T-helper 17 cell (primary cell): ENCODE measurements at regions not wholly inside any gene's neighbourhood (a gene's known extent, or its start where the extent isn't known, plus 50 kb on each side); places are given as distances from the start of the nearest gene placed in this dataset.
"Not testable (repeated sequence)": the region's sequence is repeated elsewhere in the genome, so short reads cannot be mapped to it uniquely, and the experiment has no call there.

ENCODE experiments used
- ATAC-seq: fragments of 150-1000 bp; cut with Tn5 transposase; 2 replicates; pipeline ENCODE4 v1.10.0; 2021; ENCODE audit warnings: mild to moderate bottlenecking, moderate library complexity
- DNase-seq, 3 donors: peaks; one replicate each; pipeline versions ENCODE4 v3.0.0 to v3.0.0-alpha.2; 2020 to 2021
- H3K9me3 ChIP-seq: one replicate; pipeline ENCODE4 v1.7.0; 2013; ENCODE audit warnings: low read length, mild to moderate bottlenecking; ENCODE audit not compliant: control insufficient read depth, poor library complexity, severe bottlenecking
- H3K27ac Mint-ChIP-seq: one replicate; pipeline ENCODE4 v1.8.0; 2022; ENCODE audit warnings: mild to moderate bottlenecking, moderate library complexity, mixed read lengths
- H3K27me3 Mint-ChIP-seq: one replicate; pipeline ENCODE4 v1.8.0; 2022; ENCODE audit warnings: mixed read lengths
- H3K36me3 Mint-ChIP-seq: one replicate; pipeline ENCODE4 v1.8.0; 2022; ENCODE audit warnings: low read depth, mixed read lengths
- H3K4me1 Mint-ChIP-seq: one replicate; pipeline ENCODE4 v1.8.0; 2022; ENCODE audit warnings: mild to moderate bottlenecking, mixed read lengths
- H3K4me3 Mint-ChIP-seq: one replicate; pipeline ENCODE4 v1.8.0; 2022; ENCODE audit warnings: mild to moderate bottlenecking, moderate library complexity, mixed read lengths

- H3K36me3 Mint-ChIP-seq = no peaks in the 10 kb centered on the region
- H3K27me3 Mint-ChIP-seq = no peaks in the 10 kb centered on the region
- no peaks in the 10 kb centered on the region for H3K4me1 Mint-ChIP-seq
- ATAC-seq = no peak
- no peak overlapping the region for H3K27ac Mint-ChIP-seq
- no peak overlapping the region for H3K4me3 Mint-ChIP-seq
- no peaks in the 10 kb centered on the region for H3K9me3 ChIP-seq
- DNase-seq = no peak
These were observed 260.5 kb downstream of the CALCRL start for GRCh38 chr2:187187519-187187918.

GRCh38 chr2:187180529-187180928 lies 267.5 kb downstream of the CALCRL start:
- Mint-ChIP-seq H3K4me3 (no peak overlapping the region), H3K4me1 (no peaks in the 10 kb centered on the region), H3K27me3 (no peaks in the 10 kb centered on the region), H3K36me3 (no peaks in the 10 kb centered on the region), H3K27ac (no peak overlapping the region)
- ATAC-seq = no peak
- DNase-seq = no peak
- H3K9me3 ChIP-seq = no peaks in the 10 kb centered on the region

GRCh38 chr2:187178876-187179275 lies 269.2 kb downstream of the CALCRL start:
- not testable (repeated sequence) for DNase-seq, ATAC-seq, H3K36me3 Mint-ChIP-seq, H3K27ac Mint-ChIP-seq, H3K4me1 Mint-ChIP-seq, H3K4me3 Mint-ChIP-seq, H3K27me3 Mint-ChIP-seq, H3K9me3 ChIP-seq

- H3K9me3 ChIP-seq = no peaks in the 10 kb centered on the region
- H3K27me3 Mint-ChIP-seq = no peaks in the 10 kb centered on the region
- H3K36me3 Mint-ChIP-seq = no peaks in the 10 kb centered on the region
- H3K4me3 Mint-ChIP-seq = no peak overlapping the region
- H3K27ac Mint-ChIP-seq = no peak overlapping the region
- DNase-seq (no peak), ATAC-seq (no peak)
- H3K4me1 Mint-ChIP-seq = no peaks in the 10 kb centered on the region
These were observed 270.8 kb downstream of the CALCRL start for GRCh38 chr2:187177253-187177652.

GRCh38 chr2:187174582-187174981 lies 273.5 kb downstream of the CALCRL start:
- Mint-ChIP-seq H3K4me3 (no peak overlapping the region), H3K27me3 (no peaks in the 10 kb centered on the region), H3K27ac (no peak overlapping the region), H3K4me1 (no peaks in the 10 kb centered on the region), H3K36me3 (no peaks in the 10 kb centered on the region)
- no peaks in the 10 kb centered on the region for H3K9me3 ChIP-seq
- ATAC-seq = no peak
- DNase-seq = no peak

- no peaks in the 10 kb centered on the region for H3K36me3 Mint-ChIP-seq
- H3K9me3 ChIP-seq = no peaks in the 10 kb centered on the region
- no peak for DNase-seq
- no peaks in the 10 kb centered on the region for H3K4me1 Mint-ChIP-seq
- H3K27me3 Mint-ChIP-seq = no peaks in the 10 kb centered on the region
- H3K27ac Mint-ChIP-seq = no peak overlapping the region
- H3K4me3 Mint-ChIP-seq = no peak overlapping the region
- no peak for ATAC-seq
These were observed 276.7 kb downstream of the CALCRL start for GRCh38 chr2:187171318-187171717.

GRCh38 chr2:187169864-187170263 lies 278.2 kb downstream of the CALCRL start:
- Mint-ChIP-seq H3K27me3 (no peaks in the 10 kb centered on the region), H3K4me1 (no peaks in the 10 kb centered on the region), H3K4me3 (no peak overlapping the region), H3K27ac (no peak overlapping the region), H3K36me3 (no peaks in the 10 kb centered on the region)
- H3K9me3 ChIP-seq = no peaks in the 10 kb centered on the region
- ATAC-seq (no peak), DNase-seq (no peak)

- Mint-ChIP-seq H3K27me3 (no peaks in the 10 kb centered on the region), H3K4me1 (no peaks in the 10 kb centered on the region), H3K36me3 (no peaks in the 10 kb centered on the region), H3K4me3 (no peak overlapping the region), H3K27ac (no peak overlapping the region)
- DNase-seq (no peak), ATAC-seq (no peak)
- H3K9me3 ChIP-seq = no peaks in the 10 kb centered on the region
These were observed 279.0 kb downstream of the CALCRL start for GRCh38 chr2:187168720-187169713.

GRCh38 chr2:187167491-187167890 lies 280.6 kb downstream of the CALCRL start:
- H3K36me3 Mint-ChIP-seq = no peaks in the 10 kb centered on the region
- no peaks in the 10 kb centered on the region for H3K27me3 Mint-ChIP-seq

GRCh38 chr2:187165936-187166610 lies 282.0 kb downstream of the CALCRL start:
- no peak for DNase-seq
- Mint-ChIP-seq H3K36me3 (no peaks in the 10 kb centered on the region), H3K27ac (no peak overlapping the region), H3K4me3 (no peak overlapping the region), H3K4me1 (no peaks in the 10 kb centered on the region), H3K27me3 (no peaks in the 10 kb centered on the region)
- no peaks in the 10 kb centered on the region for H3K9me3 ChIP-seq
- no peak for ATAC-seq

More at GRCh38 chr2:187167491-187167890, 280.6 kb downstream of the CALCRL start:
- DNase-seq (no peak), ATAC-seq (no peak)
- no peaks in the 10 kb centered on the region for H3K9me3 ChIP-seq
- Mint-ChIP-seq H3K4me1 (no peaks in the 10 kb centered on the region), H3K27ac (no peak overlapping the region), H3K4me3 (no peak overlapping the region)

- Mint-ChIP-seq H3K36me3 (no peaks in the 10 kb centered on the region), H3K4me3 (no peak overlapping the region), H3K27me3 (no peaks in the 10 kb centered on the region), H3K27ac (no peak overlapping the region), H3K4me1 (no peaks in the 10 kb centered on the region)
- ATAC-seq (no peak), DNase-seq (no peak)
- H3K9me3 ChIP-seq = no peaks in the 10 kb centered on the region
These were observed 289.6 kb downstream of the CALCRL start for GRCh38 chr2:187158452-187158851.

GRCh38 chr2:187157046-187157445 lies 291.0 kb downstream of the CALCRL start:
- DNase-seq = no peak
- ATAC-seq = no peak
- H3K27me3 Mint-ChIP-seq = no peaks in the 10 kb centered on the region
- no peak overlapping the region for H3K27ac Mint-ChIP-seq
- H3K9me3 ChIP-seq = no peaks in the 10 kb centered on the region
- no peaks in the 10 kb centered on the region for H3K36me3 Mint-ChIP-seq
- no peak overlapping the region for H3K4me3 Mint-ChIP-seq
- no peaks in the 10 kb centered on the region for H3K4me1 Mint-ChIP-seq

GRCh38 chr2:187155476-187155875 lies 292.6 kb downstream of the CALCRL start:
- no peak overlapping the region for H3K27ac Mint-ChIP-seq
- no peaks in the 10 kb centered on the region for H3K27me3 Mint-ChIP-seq
- no peaks in the 10 kb centered on the region for H3K36me3 Mint-ChIP-seq
- ATAC-seq (no peak), DNase-seq (no peak)
- H3K9me3 ChIP-seq = no peaks in the 10 kb centered on the region
- no peak overlapping the region for H3K4me3 Mint-ChIP-seq
- no peaks in the 10 kb centered on the region for H3K4me1 Mint-ChIP-seq
